Activated T-helper 1 cell treated with anti-CD3 and anti-CD28 coated beads, Interleukin-2, amount 50 U/mL, for 16 hours (primary cell): ENCODE measurements at regions not wholly inside any gene's neighbourhood (a gene's known extent, or its start where the extent isn't known, plus 50 kb on each side); places are given as distances from the start of the nearest gene placed in this dataset.

Experiments used
- DNase-seq, 2 donors: peaks; one replicate each; pipeline ENCODE4 v3.0.0-alpha.2; 2020; ENCODE audit warnings: low read depth in 1 of 2, low spot score in 1 of 2

- no peak for DNase-seq
These were observed 460.4 kb upstream of the BOD1L1 start for GRCh38 chr4:14087921-14088320.

- DNase-seq: no peak
These were observed 464.0 kb upstream of the BOD1L1 start for GRCh38 chr4:14091531-14091930.

GRCh38 chr4:14091966-14092365, 464.4 kb upstream of the BOD1L1 start:
- DNase-seq: no peak

DNA sequence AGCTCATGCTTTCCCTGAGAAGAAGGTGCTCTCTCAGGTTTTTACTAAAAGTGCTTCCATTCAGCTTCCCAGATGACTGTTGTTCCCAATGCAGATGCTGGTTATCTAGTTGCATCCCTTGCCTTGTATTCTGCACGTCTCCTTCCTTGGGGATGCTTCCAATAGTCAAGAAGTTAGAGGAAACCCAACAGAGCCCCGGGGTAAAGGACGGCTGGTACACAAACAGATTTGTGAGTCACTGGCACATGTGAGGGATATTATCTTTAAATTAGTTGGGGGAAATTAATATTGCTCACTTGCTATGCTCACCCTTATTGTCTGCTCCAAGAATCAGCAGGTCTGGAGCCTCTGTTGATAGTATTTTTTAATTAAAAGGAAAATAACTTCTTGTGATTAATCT, 465.2 kb upstream of the BOD1L1 start:
- no peak for DNase-seq

- DNase-seq: no peak
These were observed 468.3 kb upstream of the BOD1L1 start for GRCh38 chr4:14095831-14096230.

DNA sequence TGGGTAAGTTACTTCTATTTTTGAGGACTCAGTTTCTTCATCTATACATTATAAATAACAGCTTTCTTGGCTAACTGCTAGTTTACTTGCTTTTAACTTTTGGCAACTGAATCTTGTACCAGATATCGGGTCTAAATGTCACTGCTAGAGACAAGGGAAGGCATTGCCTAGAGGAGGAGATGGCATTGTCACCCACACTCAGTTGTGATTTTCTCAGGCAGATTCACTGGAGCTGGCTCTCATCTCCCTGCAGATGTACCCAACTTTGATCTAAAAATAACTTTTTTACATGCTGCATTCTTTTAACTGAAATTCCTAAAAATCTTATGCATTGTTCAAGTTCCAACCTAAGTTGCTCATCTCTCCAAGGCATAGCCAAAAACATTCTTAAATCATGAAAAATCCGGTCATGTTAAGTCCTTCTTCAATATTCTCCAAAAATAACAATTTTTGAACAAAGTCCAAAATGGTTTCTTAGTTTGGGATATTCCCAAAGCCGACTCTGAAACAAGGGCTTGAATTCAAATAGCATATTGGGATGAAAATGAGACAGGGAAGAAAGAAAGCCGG, 469.0 kb upstream of the BOD1L1 start:
- DNase-seq: no peak

DNA sequence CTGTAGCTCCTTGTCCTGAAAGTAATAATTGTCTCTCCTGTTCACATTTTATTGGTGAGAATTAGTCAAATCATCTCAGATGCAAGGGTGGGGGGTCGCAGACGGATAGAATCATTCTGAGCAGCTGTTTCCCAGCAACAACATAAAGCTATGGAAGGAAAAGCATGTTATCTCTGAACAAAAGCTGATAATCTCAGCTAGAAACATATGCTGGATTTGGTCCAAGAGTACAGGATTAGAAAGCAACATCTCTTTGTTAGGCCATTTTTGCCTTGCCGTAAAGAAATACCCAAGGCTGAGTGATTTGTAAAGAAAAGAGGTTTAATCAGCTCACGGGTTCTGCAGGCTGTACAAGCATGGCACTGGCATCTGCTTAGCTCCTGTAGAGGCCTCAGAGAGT, 472.8 kb upstream of the BOD1L1 start:
- DNase-seq: no peak

- no peak for DNase-seq
These were observed 482.9 kb upstream of the BOD1L1 start for GRCh38 chr4:14110407-14110806.

- DNase-seq: no peak
These were observed 484.2 kb upstream of the BOD1L1 start for GRCh38 chr4:14111730-14112181.

- DNase-seq: no peak
These were observed 487.6 kb upstream of the BOD1L1 start for GRCh38 chr4:14115106-14115505.

DNA sequence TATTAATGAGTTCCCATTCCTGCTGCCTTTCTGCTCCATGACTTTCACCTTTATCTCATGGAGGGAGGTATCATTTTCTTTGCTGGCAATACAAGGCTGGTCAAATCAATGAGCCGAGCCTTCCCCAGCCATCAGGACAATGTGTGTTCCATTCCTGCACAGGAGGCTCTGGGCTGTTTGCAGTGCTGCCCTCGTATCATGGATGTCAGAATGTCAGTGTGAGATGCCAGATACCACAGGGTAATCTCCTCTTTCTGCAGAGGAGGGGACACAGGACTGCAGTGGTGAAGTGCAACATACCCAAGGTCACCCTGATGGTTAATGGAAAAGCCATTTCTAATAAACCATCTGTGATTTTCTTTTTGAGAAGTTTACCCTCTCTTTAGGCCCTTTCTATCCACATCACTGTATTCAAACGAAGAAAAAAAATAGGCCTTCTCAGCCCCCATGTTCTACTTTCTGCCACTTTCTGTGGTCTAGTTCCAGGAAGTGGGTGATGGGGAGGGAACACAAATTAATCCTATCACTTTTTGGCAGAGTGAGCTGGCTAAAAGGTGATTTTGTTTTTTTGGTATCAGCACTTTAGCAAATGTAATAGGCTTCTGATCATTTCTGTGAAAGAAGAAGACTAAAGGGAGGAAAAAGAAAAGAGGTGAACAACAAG, 490.2 kb upstream of the BOD1L1 start:
- DNase-seq: no peak

DNA sequence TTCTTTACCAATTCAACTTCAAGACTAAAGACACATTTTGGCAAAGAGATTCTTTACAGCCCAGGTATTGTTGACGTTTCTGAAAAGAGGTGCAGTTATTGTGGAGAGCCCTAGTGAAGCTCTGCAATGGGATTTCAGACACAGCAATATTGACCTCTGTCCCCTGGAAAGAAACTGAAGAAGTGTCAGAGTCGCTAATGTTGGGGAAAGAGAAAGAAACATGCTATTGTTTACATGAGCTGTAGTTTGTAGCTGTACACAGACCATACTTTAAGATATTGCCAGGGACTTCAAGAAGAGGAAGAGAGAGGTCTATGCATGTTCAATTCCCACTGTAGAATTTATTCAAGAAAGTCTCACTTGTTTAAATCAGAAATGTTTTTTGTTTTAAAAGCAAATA, 497.3 kb upstream of the BOD1L1 start:
- no peak for DNase-seq

DNA sequence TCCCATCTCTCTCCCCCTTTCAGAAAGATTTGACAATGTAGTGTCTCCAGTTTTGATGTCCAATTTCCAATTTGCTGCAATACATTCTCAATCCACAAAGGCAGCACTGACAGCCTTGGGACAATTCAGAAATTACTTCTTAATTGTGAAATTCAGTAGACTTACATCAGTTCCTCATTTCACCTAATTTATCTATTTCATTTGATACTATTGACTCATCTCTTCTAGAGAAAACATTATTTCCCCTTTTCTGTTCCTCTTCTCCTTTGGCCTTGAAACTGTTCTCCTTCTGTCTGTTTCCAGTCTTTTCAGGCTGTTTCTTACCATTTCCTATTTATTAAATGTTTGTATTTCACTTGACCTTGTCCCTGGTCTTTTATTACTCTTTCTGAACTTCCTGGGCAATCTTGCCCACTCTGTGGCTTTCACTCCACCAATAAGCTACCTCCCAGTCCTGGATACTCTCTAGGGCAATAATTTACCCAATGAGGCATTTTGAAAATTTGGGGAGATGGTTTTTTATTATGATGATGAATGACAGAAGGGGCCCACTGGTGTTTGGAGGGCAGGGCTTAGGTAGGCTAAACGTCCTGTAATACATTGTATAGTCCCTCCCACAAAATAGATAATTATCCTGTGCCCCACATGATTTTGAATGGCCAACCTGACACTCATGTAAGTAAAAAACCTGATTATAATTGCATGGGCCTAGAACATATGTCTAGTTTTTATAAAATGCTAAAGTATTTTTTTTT, 498.0 kb upstream of the BOD1L1 start:
- no peak for DNase-seq

DNA sequence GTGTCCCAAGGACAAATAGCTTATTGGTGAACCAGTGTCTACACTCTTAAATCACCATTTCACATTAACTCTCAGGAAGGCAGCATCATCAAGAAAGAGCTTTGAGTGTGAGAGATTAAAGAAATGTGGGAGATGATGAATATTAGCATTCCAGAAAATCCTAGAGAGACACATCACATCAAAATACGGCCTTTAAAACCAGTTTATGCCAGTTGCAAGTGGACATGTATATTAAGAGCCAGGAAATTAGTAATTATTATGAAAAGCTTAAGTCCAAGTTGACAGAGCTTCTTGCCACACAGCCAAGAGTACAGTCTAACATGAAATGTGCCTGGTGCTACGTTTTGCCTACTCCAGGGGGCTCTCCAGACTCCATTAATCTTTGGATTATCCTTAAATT, 503.0 kb upstream of the BOD1L1 start:
- DNase-seq: no peak

- DNase-seq: no peak
These were observed 503.8 kb upstream of the BOD1L1 start for GRCh38 chr4:14131335-14131734.

DNA sequence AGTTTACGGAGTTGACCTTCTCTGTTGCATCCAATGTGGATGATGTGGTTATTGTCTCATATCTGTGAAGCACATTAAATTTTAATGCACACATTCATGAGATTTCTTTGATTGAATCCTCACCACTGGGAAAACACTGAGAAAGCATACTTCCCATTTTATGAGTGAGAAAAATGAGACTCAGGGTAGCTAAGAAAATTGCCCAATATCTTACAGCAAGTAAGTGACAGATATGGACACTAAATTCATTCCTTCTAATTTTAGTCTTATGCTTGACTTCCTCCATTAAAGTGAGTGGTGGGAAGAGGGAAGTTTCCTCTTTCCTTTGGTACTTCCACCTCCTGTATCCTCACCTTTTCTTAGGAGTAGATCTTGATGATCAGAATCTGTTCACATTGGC, 504.8 kb upstream of the BOD1L1 start:
- no peak for DNase-seq

GRCh38 chr4:14138106-14138505, 510.6 kb upstream of the BOD1L1 start:
- no peak for DNase-seq

- DNase-seq: no peak
These were observed 516.4 kb upstream of the BOD1L1 start for GRCh38 chr4:14143892-14144291.

GRCh38 chr4:14149176-14150053, 521.9 kb upstream of the BOD1L1 start:
- no peak for DNase-seq

- DNase-seq: no peak
These were observed 523.6 kb upstream of the BOD1L1 start for GRCh38 chr4:14151101-14151500.

- no peak for DNase-seq
These were observed 525.5 kb upstream of the BOD1L1 start for GRCh38 chr4:14152834-14153519.
